ENCODE measurements at regions not wholly inside any gene's neighbourhood (a gene's known extent, or its start where the extent isn't known, plus 50 kb on each side); places are given as distances from the start of the nearest gene placed in this dataset.
A peak's percentile ranks its signal among the peaks of the same experiment; 100 is the strongest.

- DNase-seq (ENCODE audit: low read depth, low spot score), result no peak
- Mint-ChIP-seq H3K9me3 (peaks cover 10% of the 10 kb centered on the region), H3K27me3 (ENCODE audit: low read depth) (no peaks in the 10 kb centered on the region), H3K4me1 (peaks cover 6% of the 10 kb centered on the region), H3K27ac (ENCODE audit: unreplicated experiment) (peak overlapping the region; percentile 77), H3K4me3 (no peak overlapping the region), H3K36me3 (ENCODE audit: low read depth) (peaks cover 15% of the 10 kb centered on the region)
- no peak for TF ChIP-seq CTCF (conservative IDR thresholded peaks at IDR 0.05)
These were observed 215.1 kb upstream of the SFRP2 start for GRCh38 chr4:154004016-154004415.

- Mint-ChIP-seq H3K36me3 (ENCODE audit: low read depth) (peaks cover 19% of the 10 kb centered on the region), H3K4me1 (peaks cover 8% of the 10 kb centered on the region), H3K27ac (ENCODE audit: unreplicated experiment) (no peak overlapping the region), H3K4me3 (no peak overlapping the region), H3K9me3 (peaks cover 14% of the 10 kb centered on the region), H3K27me3 (ENCODE audit: low read depth) (no peaks in the 10 kb centered on the region)
- no peak for TF ChIP-seq CTCF (conservative IDR thresholded peaks at IDR 0.05)
- no peak for DNase-seq (ENCODE audit: low read depth, low spot score)
These were observed 214.5 kb upstream of the SFRP2 start for GRCh38 chr4:154003378-154003777.

- no peak overlapping the region for H3K4me3 Mint-ChIP-seq
- H3K4me1 Mint-ChIP-seq, result peaks cover 8% of the 10 kb centered on the region
- peaks cover 31% of the 10 kb centered on the region for H3K36me3 Mint-ChIP-seq (ENCODE audit: low read depth)
- H3K27me3 Mint-ChIP-seq (ENCODE audit: low read depth), result no peaks in the 10 kb centered on the region
- no peak for DNase-seq (ENCODE audit: low read depth, low spot score)
- TF ChIP-seq CTCF (conservative IDR thresholded peaks at IDR 0.05), result no peak
- no peak overlapping the region for H3K27ac Mint-ChIP-seq (ENCODE audit: unreplicated experiment)
- H3K9me3 Mint-ChIP-seq, result peaks cover 14% of the 10 kb centered on the region
These were observed 212.3 kb upstream of the SFRP2 start for GRCh38 chr4:154001193-154001592.

- H3K9me3 Mint-ChIP-seq, result peaks cover 29% of the 10 kb centered on the region
- H3K27me3 Mint-ChIP-seq (ENCODE audit: low read depth), result no peaks in the 10 kb centered on the region
- peaks cover 48% of the 10 kb centered on the region for H3K36me3 Mint-ChIP-seq (ENCODE audit: low read depth)
- no peak overlapping the region for H3K4me3 Mint-ChIP-seq
- peaks cover 7% of the 10 kb centered on the region for H3K4me1 Mint-ChIP-seq
- peak overlapping the region; percentile 79 for H3K27ac Mint-ChIP-seq (ENCODE audit: unreplicated experiment)
- DNase-seq (ENCODE audit: low read depth, low spot score), result no peak
- TF ChIP-seq CTCF (conservative IDR thresholded peaks at IDR 0.05), result no peak
These were observed 208.6 kb upstream of the SFRP2 start for GRCh38 chr4:153997516-153997915.

GRCh38 chr4:153989505-153989904, 200.6 kb upstream of the SFRP2 start:
- DNase-seq (ENCODE audit: low read depth, low spot score), result no peak
- peaks cover 26% of the 10 kb centered on the region for H3K36me3 Mint-ChIP-seq (ENCODE audit: low read depth)
- H3K27me3 Mint-ChIP-seq (ENCODE audit: low read depth), result no peaks in the 10 kb centered on the region
- H3K4me3 Mint-ChIP-seq, result no peak overlapping the region
- H3K9me3 Mint-ChIP-seq, result peaks cover 14% of the 10 kb centered on the region
- H3K27ac Mint-ChIP-seq (ENCODE audit: unreplicated experiment), result peak overlapping the region; percentile 87
- no peak for TF ChIP-seq CTCF (conservative IDR thresholded peaks at IDR 0.05)
- peaks cover 60% of the 10 kb centered on the region for H3K4me1 Mint-ChIP-seq
